CD14-positive monocyte (primary cell): ENCODE measurements at regions not wholly inside any gene's neighbourhood (a gene's known extent, or its start where the extent isn't known, plus 50 kb on each side); places are given as distances from the start of the nearest gene placed in this dataset.

Experiments
- DNase-seq, 3 donors: peaks; one replicate each; pipeline ENCODE4 v3.0.0-alpha.2; 2011 to 2022
- H2AFZ ChIP-seq: 2 replicates; pipeline ENCODE4 v1.6.0; 2012; ENCODE audit warnings: mild to moderate bottlenecking, low read depth, low read length, inconsistent platforms; ENCODE audit not compliant: insufficient read depth, poor library complexity, severe bottlenecking
- H3K27ac ChIP-seq, 2 donors: 1 replicate in 1 of 2; 2 replicates in 1 of 2; pipeline ENCODE4 v1.5.1; 2012 to 2013; ENCODE audit warnings: low read length in 2 of 2, control low read depth in 1 of 2, inconsistent platforms in 1 of 2, low read depth in 1 of 2, mild to moderate bottlenecking in 1 of 2
- H3K27me3 ChIP-seq, 2 donors: one replicate each; pipeline versions ENCODE4 v1.6.0 to v1.6.1; 2011 to 2013; ENCODE audit warnings: low read length in 2 of 2; ENCODE audit not compliant: control insufficient read depth in 2 of 2, insufficient read depth in 2 of 2
- H3K36me3 ChIP-seq, 2 donors: replicated peaks in 1 of 2; 1 replicate in 1 of 2; 2 replicates in 1 of 2; pipeline versions ENCODE4 v1.5.1 to v1.6.1; 2012 to 2013; ENCODE audit warnings: low read length in 2 of 2, control low read depth in 1 of 2, inconsistent platforms in 1 of 2, mild to moderate bottlenecking in 1 of 2; ENCODE audit not compliant: insufficient read depth in 2 of 2, control insufficient read depth in 1 of 2
- H3K4me1 ChIP-seq, 2 donors: 1 replicate in 1 of 2; 2 replicates in 1 of 2; pipeline versions ENCODE4 v1.5.1 to v1.6.1; 2012 to 2013; ENCODE audit warnings: low read length in 2 of 2, control low read depth in 1 of 2, inconsistent platforms in 1 of 2, mild to moderate bottlenecking in 1 of 2, moderate library complexity in 1 of 2; ENCODE audit not compliant: insufficient read depth in 2 of 2, control insufficient read depth in 1 of 2
- H3K4me2 ChIP-seq: replicated peaks from 2 replicates; pipeline ENCODE3; 2012; ENCODE audit warnings: low read length, moderate library complexity, mild to moderate bottlenecking; ENCODE audit not compliant: poor library complexity, severe bottlenecking; ENCODE audit errors: extremely low read depth
- H3K4me3 ChIP-seq, 3 experiments: fragments of 200-600 bp in 1 of 3; sonication (generic) in 1 of 3; replicated peaks in 1 of 3; 1 replicate in 2 of 3; 2 replicates in 1 of 3; pipeline ENCODE4 v1.5.1; 2011 to 2013; ENCODE audit warnings: low read length in 3 of 3, mild to moderate bottlenecking in 3 of 3, control low read depth in 2 of 3, low read depth in 2 of 3, inconsistent platforms in 1 of 3, moderate library complexity in 1 of 3
- H3K79me2 ChIP-seq: 2 replicates; pipeline ENCODE4 v1.6.0; 2012; ENCODE audit warnings: mild to moderate bottlenecking, control low read depth, inconsistent platforms, low read length, moderate library complexity; ENCODE audit not compliant: insufficient read depth
- H3K9ac ChIP-seq: 2 replicates; pipeline ENCODE4 v1.6.0; 2017; ENCODE audit warnings: low read length, mild to moderate bottlenecking; ENCODE audit not compliant: insufficient read depth, poor library complexity, severe bottlenecking
- H3K9me3 ChIP-seq, 2 donors: replicated peaks in 1 of 2; 1 replicate in 1 of 2; 2 replicates in 1 of 2; pipeline versions ENCODE4 v1.5.1 to v1.6.1; 2012 to 2013; ENCODE audit warnings: low read length in 2 of 2, control low read depth in 1 of 2; ENCODE audit not compliant: control insufficient read depth in 1 of 2, insufficient read depth in 1 of 2
- H4K20me1 ChIP-seq: 2 replicates; pipeline ENCODE4 v1.6.0; 2012; ENCODE audit warnings: mild to moderate bottlenecking, low read length, control low read depth, moderate library complexity; ENCODE audit not compliant: insufficient read depth
- H3K27ac Mint-ChIP-seq, 7 donors: one replicate each; pipeline ENCODE4 v1.8.0; 2020; ENCODE audit warnings: mild to moderate bottlenecking in 7 of 7, mixed read lengths in 7 of 7, moderate library complexity in 6 of 7, inconsistent platforms in 2 of 7
- H3K27me3 Mint-ChIP-seq, 3 donors: one replicate each; pipeline ENCODE4 v1.8.0; 2021 to 2022; ENCODE audit warnings: low read depth in 3 of 3, mild to moderate bottlenecking in 3 of 3, mixed read lengths in 3 of 3, moderate library complexity in 3 of 3, inconsistent platforms in 1 of 3
- H3K36me3 Mint-ChIP-seq, 2 donors: one replicate each; pipeline ENCODE4 v1.8.0; 2020; ENCODE audit warnings: mixed read lengths in 2 of 2, inconsistent platforms in 1 of 2, mild to moderate bottlenecking in 1 of 2
- H3K4me1 Mint-ChIP-seq: one replicate; pipeline ENCODE4 v1.8.0; 2020; ENCODE audit warnings: mild to moderate bottlenecking, mixed read lengths
- H3K4me3 Mint-ChIP-seq, 2 donors: one replicate each; pipeline ENCODE4 v1.8.0; 2020; ENCODE audit warnings: mild to moderate bottlenecking in 2 of 2, mixed read lengths in 2 of 2, moderate library complexity in 1 of 2
- H3K9me3 Mint-ChIP-seq, 7 donors: one replicate each; pipeline ENCODE4 v1.8.0; 2020 to 2022; ENCODE audit warnings: mixed read lengths in 7 of 7, mild to moderate bottlenecking in 6 of 7, moderate library complexity in 6 of 7, inconsistent platforms in 2 of 7
- CTCF ChIP-seq: fragments of 200-600 bp; IDR thresholded peaks from one replicate; pipeline ENCODE4 v1.8.0; 2022; ENCODE audit warnings: antibody characterized with exemption, mild to moderate bottlenecking
- WGBS: methylation state at CpG from one replicate; pipeline ENCODE4 v1.1.5; 2013; ENCODE audit warnings: missing lambda C conversion rate; ENCODE audit not compliant: insufficient coverage; 5-methylcytosine and 5-hydroxymethylcytosine counted together
- intact Hi-C, 2 donors: fragments of 100-400 bp; cut with micrococcal nuclease; formaldehyde crosslinking; loops; one replicate each; pipeline versions ENCODE4 v1.15.0 to v1.15.1; 2023

DNA sequence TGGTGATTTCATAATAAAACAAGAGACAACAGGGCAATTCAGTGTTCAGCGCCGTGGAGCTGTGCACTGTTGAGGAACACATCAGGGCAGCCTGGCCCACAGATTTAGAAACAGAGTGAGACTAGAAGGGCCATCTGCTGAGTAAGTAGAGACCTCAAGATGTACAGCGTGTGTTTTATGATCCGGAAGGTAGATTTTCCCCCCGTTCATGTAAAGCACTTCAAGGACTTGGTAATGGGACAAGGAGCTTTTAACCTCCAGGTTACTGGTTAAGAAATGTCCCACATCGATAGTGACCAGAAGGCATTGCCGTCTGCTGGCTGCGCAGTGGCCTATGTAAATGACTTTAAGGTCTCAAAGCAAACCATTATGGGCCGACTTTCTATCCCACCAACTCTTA lies 1057.7 kb upstream of the EEF2KMT start:
- intact Hi-C loops = no loop called here
- Mint-ChIP-seq H3K4me3 (no peak overlapping the region), H3K4me1 (no peaks in the 10 kb centered on the region), H3K27ac (no peak overlapping the region), H3K36me3 (no peaks in the 10 kb centered on the region), H3K9me3 (peaks cover 0 to 4% (median 0%) of the 10 kb centered on the region in 7 donors), H3K27me3 (peaks cover 0 to 2% (median 2%) of the 10 kb centered on the region in 3 donors)
- Histone ChIP-seq H3K4me3 (no peak overlapping the region), H2AFZ (no peak overlapping the region), H3K27me3 (no peaks in the 10 kb centered on the region), H3K36me3 (no peaks in the 10 kb centered on the region), H3K9ac (no peak overlapping the region), H4K20me1 (no peaks in the 10 kb centered on the region), H3K4me2 (no peak overlapping the region), H3K4me1 (no peaks in the 10 kb centered on the region), H3K27ac (no peak overlapping the region), H3K9me3 (no peaks in the 10 kb centered on the region), H3K79me2 (no peaks in the 10 kb centered on the region)
- no peak for TF ChIP-seq CTCF
- DNase-seq = no peak
- 84% methylated on average over 8 of the region's 9 CpGs for WGBS

DNA sequence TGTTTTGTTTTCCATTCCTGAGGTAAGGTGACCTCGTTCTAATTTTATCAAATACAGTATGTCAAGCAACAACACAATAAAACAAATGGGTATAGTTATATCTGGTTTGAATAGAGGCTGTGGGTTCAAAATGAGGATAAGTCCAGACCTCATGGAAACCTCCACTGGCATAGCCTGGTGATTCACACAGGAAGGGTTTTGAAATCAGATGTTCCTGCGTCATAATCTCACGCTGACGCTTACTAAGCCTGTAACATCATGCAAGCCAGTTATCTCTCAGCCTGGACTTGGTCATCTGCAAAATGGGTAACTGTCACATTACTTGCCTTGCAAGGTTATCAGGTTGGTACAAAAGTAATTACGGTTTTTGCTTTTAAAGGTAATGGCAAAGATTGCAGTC lies 1056.3 kb upstream of the EEF2KMT start:
- Mint-ChIP-seq H3K9me3 (peaks cover 0 to 4% (median 0%) of the 10 kb centered on the region in 7 donors), H3K27me3 (peaks cover 0 to 2% (median 0%) of the 10 kb centered on the region in 3 donors), H3K4me3 (no peak overlapping the region), H3K36me3 (no peaks in the 10 kb centered on the region), H3K27ac (no peak overlapping the region), H3K4me1 (no peaks in the 10 kb centered on the region)
- Histone ChIP-seq H3K4me1 (no peaks in the 10 kb centered on the region), H3K9me3 (no peaks in the 10 kb centered on the region), H3K9ac (no peak overlapping the region), H3K4me3 (no peak overlapping the region), H4K20me1 (no peaks in the 10 kb centered on the region), H3K79me2 (no peaks in the 10 kb centered on the region), H2AFZ (no peak overlapping the region), H3K27ac (no peak overlapping the region), H3K36me3 (no peaks in the 10 kb centered on the region), H3K4me2 (no peak overlapping the region), H3K27me3 (no peaks in the 10 kb centered on the region)
- no peak for DNase-seq
- intact Hi-C loops = no loop called here
- WGBS = 91% methylated on average over 3 of the region's 5 CpGs
- no peak for TF ChIP-seq CTCF
